B cell (primary cell): ENCODE measurements at regions not wholly inside any gene's neighbourhood (a gene's known extent, or its start where the extent isn't known, plus 50 kb on each side); places are given as distances from the start of the nearest gene placed in this dataset.

Experiments
- ATAC-seq: fragments of 200-7000 bp; cut with Tn5 transposase; one replicate; pipeline ENCODE4 v1.10.0; 2021; ENCODE audit warnings: low read depth, mild to moderate bottlenecking, moderate number of reproducible peaks, moderate library complexity
- CTCF ChIA-PET: fragments of 350-600 bp; sonication (Branson Sonifier 250); formaldehyde crosslinking; loops from one replicate; lab custom pipeline; 2021; ENCODE audit warnings: antibody characterized with exemption, inconsistent platforms; lab: Charles Lee
- POLR2A ChIA-PET: fragments of 350-600 bp; sonication (Branson Sonifier 250); formaldehyde crosslinking; loops from one replicate; lab custom pipeline; 2021; ENCODE audit warnings: antibody characterized with exemption; lab: Charles Lee
- DNase-seq: peaks from one replicate; pipeline ENCODE4 v3.0.0; 2013
- H2AFZ ChIP-seq: 2 replicates; pipeline ENCODE4 v1.6.1; 2012; ENCODE audit warnings: mild to moderate bottlenecking, low read depth, low read length; ENCODE audit not compliant: insufficient read depth, poor library complexity, severe bottlenecking
- H3K27ac ChIP-seq, 2 donors: 1 replicate in 1 of 2; 2 replicates in 1 of 2; pipeline ENCODE4 v1.5.1; 2012 to 2013; ENCODE audit warnings: low read length in 2 of 2, mild to moderate bottlenecking in 2 of 2, moderate library complexity in 1 of 2
- H3K27me3 ChIP-seq, 4 experiments: fragments of 200-600 bp in 1 of 4; sonication (generic) in 1 of 4; replicated peaks in 1 of 4; 1 replicate in 2 of 4; 2 replicates in 2 of 4; pipeline versions ENCODE4 v1.6.1 to v1.7.0; 2013 to 2016; ENCODE audit warnings: low read length in 3 of 4, mild to moderate bottlenecking in 2 of 4, mixed read lengths in 1 of 4, moderate library complexity in 1 of 4; ENCODE audit not compliant: insufficient read depth in 4 of 4, control insufficient read depth in 3 of 4; ENCODE audit errors: control extremely low read depth in 1 of 4
- H3K36me3 ChIP-seq, 2 experiments: replicated peaks in 1 of 2; 1 replicate in 1 of 2; 2 replicates in 1 of 2; pipeline versions ENCODE4 v1.6.1 to v1.7.1; 2013; ENCODE audit warnings: low read length in 1 of 2; ENCODE audit not compliant: insufficient read depth in 2 of 2, control insufficient read depth in 1 of 2; ENCODE audit errors: control extremely low read depth in 1 of 2, extremely low read depth in 1 of 2
- H3K4me1 ChIP-seq, 2 donors: fragments of 200-600 bp in 1 of 2; sonication (generic) in 1 of 2; 1 replicate in 1 of 2; 2 replicates in 1 of 2; pipeline versions ENCODE4 v1.5.1 to v1.6.1; 2013 to 2017; ENCODE audit warnings: low read length in 2 of 2; ENCODE audit not compliant: control insufficient read depth in 2 of 2, insufficient read depth in 2 of 2
- H3K4me2 ChIP-seq: replicated peaks from 2 replicates; pipeline ENCODE3; 2012; ENCODE audit warnings: mild to moderate bottlenecking, low read depth, low read length; ENCODE audit not compliant: poor library complexity, severe bottlenecking
- H3K4me3 ChIP-seq, 5 experiments: fragments of 200-600 bp in 1 of 5; sonication (generic) in 1 of 5; 1 replicate in 3 of 5; 2 replicates in 2 of 5; pipeline versions ENCODE4 v1.5.1 to v1.7.0; 2011 to 2016; ENCODE audit warnings: low read length in 4 of 5, mild to moderate bottlenecking in 4 of 5, low read depth in 2 of 5, control low read depth in 1 of 5, moderate library complexity in 1 of 5; ENCODE audit not compliant: insufficient read depth in 1 of 5; ENCODE audit errors: control extremely low read depth in 1 of 5, extremely low read depth in 1 of 5
- H3K79me2 ChIP-seq: fragments of 200-600 bp; sonication (generic); one replicate; pipeline ENCODE4 v1.6.0; 2016; ENCODE audit warnings: low read length; ENCODE audit not compliant: control insufficient read depth, insufficient read depth
- H3K9ac ChIP-seq: fragments of 200-600 bp; sonication (generic); 2 replicates; pipeline ENCODE4 v1.6.1; 2017; ENCODE audit warnings: mild to moderate bottlenecking, low read length, moderate library complexity
- H3K9me3 ChIP-seq, 3 donors: one replicate each; pipeline versions ENCODE4 v1.6.1 to v1.7.1; 2013; ENCODE audit warnings: low read length in 2 of 3; ENCODE audit not compliant: control insufficient read depth in 2 of 3, insufficient read depth in 1 of 3; ENCODE audit errors: control extremely low read depth in 1 of 3
- H4K20me1 ChIP-seq: 2 replicates; pipeline ENCODE4 v1.6.0; 2012; ENCODE audit warnings: mild to moderate bottlenecking, low read length; ENCODE audit not compliant: insufficient read depth, control insufficient read depth, poor library complexity, severe bottlenecking
- H3K27ac Mint-ChIP-seq: one replicate; pipeline ENCODE4 v1.8.0; 2021; ENCODE audit warnings: mixed read lengths
- H3K27me3 Mint-ChIP-seq: one replicate; pipeline ENCODE4 v1.8.0; 2021; ENCODE audit warnings: mixed read lengths
- H3K4me1 Mint-ChIP-seq: one replicate; pipeline ENCODE4 v1.8.0; 2021; ENCODE audit warnings: mixed read lengths
- H3K4me3 Mint-ChIP-seq: one replicate; pipeline ENCODE4 v1.8.0; 2021; ENCODE audit warnings: mixed read lengths
- H3K9me3 Mint-ChIP-seq: one replicate; pipeline ENCODE4 v1.8.0; 2022; ENCODE audit warnings: mixed read lengths; ENCODE audit not compliant: insufficient read depth
- CTCF ChIP-seq: fragments of 200-600 bp; IDR thresholded peaks from one replicate; pipeline ENCODE4 v1.8.0; 2022; ENCODE audit warnings: antibody characterized with exemption, mild to moderate bottlenecking
- EZH2 ChIP-seq: IDR thresholded peaks from 2 replicates; pipeline ENCODE4 v1.6.1; 2012; ENCODE audit warnings: borderline replicate concordance, low read depth, mild to moderate bottlenecking, moderate library complexity, low read length; ENCODE audit not compliant: insufficient read depth, poor library complexity, severe bottlenecking
- WGBS: methylation state at CpG from one replicate; pipeline ENCODE4 v1.1.5; 2013; ENCODE audit warnings: missing lambda C conversion rate; ENCODE audit not compliant: insufficient coverage; 5-methylcytosine and 5-hydroxymethylcytosine counted together
- intact Hi-C: fragments of 100-400 bp; cut with micrococcal nuclease; formaldehyde crosslinking; loops from one replicate; pipeline ENCODE4 v1.10.0; 2022

- H4K20me1 ChIP-seq = no peaks in the 10 kb centered on the region
- 100% methylated on average over 1 of the region's 3 CpGs for WGBS
- H3K27ac Mint-ChIP-seq = no peak overlapping the region
- no peak overlapping the region for H3K4me3 ChIP-seq
- H3K36me3 ChIP-seq = no peaks in the 10 kb centered on the region
- DNase-seq (no peak), ATAC-seq (no peak)
- H3K27me3 ChIP-seq = no peaks in the 10 kb centered on the region
- no peaks in the 10 kb centered on the region for H3K27me3 Mint-ChIP-seq
- POLR2A ChIA-PET = no interaction called here
- CTCF ChIA-PET = no interaction called here
- peaks cover 3% of the 10 kb centered on the region for H3K9me3 Mint-ChIP-seq
- no peak overlapping the region for H3K9ac ChIP-seq
- no peaks in the 10 kb centered on the region for H3K4me1 Mint-ChIP-seq
- peaks cover 0 to 7% (median 0%) of the 10 kb centered on the region in 3 donors for H3K9me3 ChIP-seq
- H3K4me3 Mint-ChIP-seq = no peak overlapping the region
- H3K4me2 ChIP-seq = no peak overlapping the region
- TF ChIP-seq EZH2 (no peak), CTCF (no peak)
- no peaks in the 10 kb centered on the region for H3K4me1 ChIP-seq
- no peaks in the 10 kb centered on the region for H3K79me2 ChIP-seq
- no peak overlapping the region for H2AFZ ChIP-seq
- intact Hi-C loops = no loop called here
- no peak overlapping the region for H3K27ac ChIP-seq
Measured at GRCh38 chr6:164756142-164756541, 553.3 kb downstream of the C6orf118 start.

- H3K27me3 ChIP-seq = no peaks in the 10 kb centered on the region
- ChIA-PET CTCF (no interaction called here), POLR2A (no interaction called here)
- no peaks in the 10 kb centered on the region for H3K4me1 ChIP-seq
- ATAC-seq (no peak), DNase-seq (no peak)
- Mint-ChIP-seq H3K4me1 (no peaks in the 10 kb centered on the region), H3K27me3 (no peaks in the 10 kb centered on the region), H3K9me3 (peaks cover 6% of the 10 kb centered on the region), H3K4me3 (no peak overlapping the region), H3K27ac (no peak overlapping the region)
- no peak overlapping the region for H3K27ac ChIP-seq
- H3K4me3 ChIP-seq = no peak overlapping the region
- intact Hi-C loops = no loop called here
- H3K9ac ChIP-seq = no peak overlapping the region
- TF ChIP-seq CTCF = no peak
- no peak for TF ChIP-seq EZH2
- H3K4me2 ChIP-seq = no peak overlapping the region
- no peaks in the 10 kb centered on the region for H3K79me2 ChIP-seq
- no peaks in the 10 kb centered on the region for H3K36me3 ChIP-seq
- no peak overlapping the region for H2AFZ ChIP-seq
- H4K20me1 ChIP-seq = no peaks in the 10 kb centered on the region
- peaks cover 0 to 9% (median 0%) of the 10 kb centered on the region in 3 donors for H3K9me3 ChIP-seq
Measured at GRCh38 chr6:164753517-164753916, 555.9 kb downstream of the C6orf118 start.
